HG02759 (cell line): ENCODE measurements at regions not wholly inside any gene's neighbourhood (a gene's known extent, or its start where the extent isn't known, plus 50 kb on each side); places are given as distances from the start of the nearest gene placed in this dataset.

Experiments used
- ATAC-seq: cut with Tn5 transposase; IDR thresholded peaks from one replicate; pipeline ENCODE4 v1.9.1; 2021; ENCODE audit warnings: mild to moderate bottlenecking, moderate library complexity; ENCODE audit not compliant: unreplicated experiment

DNA sequence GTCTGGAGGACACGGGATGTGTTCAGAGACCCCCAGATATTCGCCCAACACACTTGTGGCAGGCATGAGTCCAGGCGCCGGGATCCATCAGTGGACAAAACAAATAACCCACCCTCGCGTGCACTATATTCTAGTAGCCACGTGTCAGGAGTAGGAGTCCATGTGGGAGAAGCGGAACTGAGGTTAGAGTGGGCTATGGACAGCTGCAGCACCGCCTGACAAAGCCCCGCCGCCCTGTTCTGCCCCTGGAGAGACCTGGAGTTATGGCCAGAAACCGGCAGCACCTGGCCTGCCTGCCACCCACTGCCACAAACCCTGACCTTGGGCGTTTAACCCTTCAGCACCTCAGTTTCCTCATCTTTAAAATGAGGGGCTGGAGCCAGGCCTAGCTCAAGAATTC is 181.0 kb upstream of the RNF32 start:
- no peak for ATAC-seq

GRCh38 chr7:156459067-156459466 is 181.5 kb upstream of the RNF32 start:
- ATAC-seq, result no peak

DNA sequence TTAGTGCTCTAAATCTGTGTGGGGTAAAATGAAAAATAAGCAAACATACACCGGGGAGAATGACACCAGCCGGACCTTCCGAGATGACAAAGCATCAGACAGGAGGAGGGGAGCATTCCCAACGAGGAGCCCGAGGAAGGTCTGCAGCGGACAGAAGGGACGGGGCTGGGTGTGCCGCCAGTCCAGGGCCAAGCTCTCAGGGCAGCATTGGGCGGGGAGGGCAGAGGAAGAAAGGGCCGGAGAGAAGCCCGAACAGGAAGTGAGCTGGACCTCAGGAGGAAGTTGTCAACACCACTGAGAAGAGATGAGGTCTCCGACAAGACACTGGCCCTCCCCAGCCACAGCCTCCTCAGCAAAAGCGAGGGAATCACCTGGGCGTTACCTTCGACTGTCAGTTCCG is 182.6 kb upstream of the RNF32 start:
- no peak for ATAC-seq

GRCh38 chr7:156456503-156457115 is 184.0 kb upstream of the RNF32 start:
- ATAC-seq, result no peak

GRCh38 chr7:156456032-156456431 is 184.5 kb upstream of the RNF32 start:
- no peak for ATAC-seq

DNA sequence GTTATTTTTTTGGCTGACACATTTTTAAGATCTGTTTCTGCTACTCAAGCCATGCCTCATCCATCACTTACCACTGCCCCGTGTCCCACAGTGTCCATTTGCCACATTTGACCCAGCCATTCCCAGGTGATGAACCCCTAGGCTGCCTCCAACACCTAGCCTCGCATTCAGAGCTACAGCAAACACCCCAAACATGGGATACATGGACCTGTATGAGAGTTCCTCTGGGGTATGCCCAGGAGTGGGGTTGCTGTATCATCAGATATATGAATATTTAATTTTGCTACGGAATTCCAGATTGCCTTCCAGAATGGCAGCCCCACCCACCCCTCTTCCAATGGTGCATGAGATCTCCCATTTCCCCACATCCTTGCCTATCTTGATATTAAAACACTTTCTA is 190.1 kb upstream of the RNF32 start:
- no peak for ATAC-seq

DNA sequence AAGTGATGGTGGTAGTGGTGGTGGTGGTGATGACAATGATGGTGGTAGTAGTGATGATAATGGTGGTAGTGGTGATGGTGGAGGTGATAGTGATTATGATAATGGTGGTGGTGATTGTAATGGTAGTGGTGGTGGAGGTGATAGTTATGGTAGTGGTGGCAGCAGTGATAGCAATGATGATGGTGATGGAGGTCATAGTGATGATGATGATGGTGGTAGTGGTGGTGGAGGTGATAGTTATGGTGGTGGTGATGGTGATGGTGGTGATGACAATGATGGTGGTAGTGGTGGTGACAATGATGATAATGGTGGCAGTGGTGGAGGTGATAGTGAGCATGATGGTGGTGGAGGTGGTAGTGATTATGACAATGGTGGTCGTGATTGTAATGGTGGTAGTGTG is 191.7 kb upstream of the RNF32 start:
- no peak for ATAC-seq

GRCh38 chr7:156446990-156447389 is 193.6 kb upstream of the RNF32 start:
- ATAC-seq, result no peak

- ATAC-seq, result no peak
Measured at GRCh38 chr7:156445997-156446761, 194.4 kb upstream of the RNF32 start.

DNA sequence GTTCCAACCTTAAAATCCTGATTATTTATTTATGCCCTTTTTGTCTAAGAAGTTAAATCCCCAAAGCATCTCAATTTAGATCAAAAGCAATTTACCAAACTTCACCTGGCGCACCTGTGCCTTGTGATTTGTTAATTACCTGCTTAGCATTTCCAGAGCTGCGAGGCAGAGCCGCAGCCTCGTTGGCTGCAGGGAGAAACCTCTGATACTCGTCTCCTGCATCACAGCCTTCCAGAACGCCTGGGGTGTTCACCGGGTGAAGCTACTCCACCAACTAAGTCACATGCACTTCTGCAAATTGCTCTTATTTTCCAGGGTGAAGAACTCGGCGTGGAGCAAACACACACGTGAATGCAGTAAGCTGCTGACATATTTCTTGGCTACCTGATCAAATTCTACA is 198.1 kb upstream of the RNF32 start:
- no peak for ATAC-seq

DNA sequence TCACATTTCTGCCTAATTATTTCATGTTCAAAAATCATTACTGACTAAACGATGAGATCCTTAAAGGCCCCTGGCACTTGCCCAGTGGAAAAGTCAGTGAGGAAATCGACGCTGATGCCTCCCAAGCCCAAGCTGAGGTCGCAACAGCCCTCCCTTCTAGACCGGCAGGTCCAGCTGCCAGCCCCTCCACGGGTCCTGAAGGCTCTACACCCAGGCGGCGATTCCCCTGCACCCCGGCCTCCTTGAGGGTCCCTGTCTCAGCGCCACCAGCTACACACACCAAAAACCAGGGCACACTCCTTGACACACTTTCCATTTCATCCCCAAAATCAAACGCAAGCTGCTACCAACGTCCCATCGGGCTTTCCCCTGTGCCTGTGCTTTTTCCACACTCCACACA is 200.1 kb upstream of the RNF32 start:
- ATAC-seq, result no peak

DNA sequence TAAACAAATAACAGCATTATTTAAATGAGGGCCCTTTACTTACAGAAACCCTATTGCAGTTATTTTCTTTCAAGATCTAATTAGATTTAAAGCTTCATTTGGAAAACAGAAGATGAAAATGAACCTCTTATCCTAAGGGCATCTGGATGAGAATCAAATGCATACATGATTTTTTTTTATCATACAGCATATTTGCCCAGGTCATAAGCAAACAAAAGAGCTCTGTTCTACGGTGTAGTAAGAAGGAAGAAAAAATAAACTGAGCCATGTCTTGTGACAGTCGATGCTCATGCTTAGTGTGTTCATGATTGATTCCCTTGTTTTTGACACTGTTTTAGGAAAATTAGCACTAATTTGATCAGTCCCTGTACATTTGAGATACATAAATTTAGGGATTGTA is 202.6 kb upstream of the RNF32 start:
- no peak for ATAC-seq

DNA sequence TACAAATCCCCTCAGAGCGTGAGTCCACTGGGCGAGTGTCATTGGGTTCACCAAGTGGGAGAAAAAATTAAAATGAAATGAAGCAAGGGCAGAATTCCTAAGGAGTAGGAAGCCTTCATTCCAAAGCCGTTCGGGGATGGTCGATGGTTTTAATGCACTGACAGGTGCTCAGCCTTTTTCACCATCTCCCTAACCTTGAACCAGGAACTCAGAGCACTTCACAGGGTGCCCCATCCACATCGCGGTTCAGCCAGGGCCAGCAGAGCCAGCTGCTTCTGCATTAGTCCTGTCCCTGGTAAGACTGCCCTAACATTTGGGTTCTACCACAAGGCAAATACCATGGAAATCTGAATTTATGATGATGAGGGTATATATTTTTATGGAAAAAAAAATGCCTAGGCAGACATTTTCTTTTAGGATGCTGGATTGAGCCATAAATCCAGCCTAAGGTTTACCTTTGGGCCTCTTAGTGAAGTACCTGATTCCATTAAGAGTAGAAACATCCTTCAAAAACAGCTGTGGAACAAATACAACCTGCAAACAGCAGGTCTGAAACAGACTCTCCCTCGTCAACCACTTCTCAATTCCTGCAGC is 203.5 kb upstream of the RNF32 start:
- no peak for ATAC-seq

DNA sequence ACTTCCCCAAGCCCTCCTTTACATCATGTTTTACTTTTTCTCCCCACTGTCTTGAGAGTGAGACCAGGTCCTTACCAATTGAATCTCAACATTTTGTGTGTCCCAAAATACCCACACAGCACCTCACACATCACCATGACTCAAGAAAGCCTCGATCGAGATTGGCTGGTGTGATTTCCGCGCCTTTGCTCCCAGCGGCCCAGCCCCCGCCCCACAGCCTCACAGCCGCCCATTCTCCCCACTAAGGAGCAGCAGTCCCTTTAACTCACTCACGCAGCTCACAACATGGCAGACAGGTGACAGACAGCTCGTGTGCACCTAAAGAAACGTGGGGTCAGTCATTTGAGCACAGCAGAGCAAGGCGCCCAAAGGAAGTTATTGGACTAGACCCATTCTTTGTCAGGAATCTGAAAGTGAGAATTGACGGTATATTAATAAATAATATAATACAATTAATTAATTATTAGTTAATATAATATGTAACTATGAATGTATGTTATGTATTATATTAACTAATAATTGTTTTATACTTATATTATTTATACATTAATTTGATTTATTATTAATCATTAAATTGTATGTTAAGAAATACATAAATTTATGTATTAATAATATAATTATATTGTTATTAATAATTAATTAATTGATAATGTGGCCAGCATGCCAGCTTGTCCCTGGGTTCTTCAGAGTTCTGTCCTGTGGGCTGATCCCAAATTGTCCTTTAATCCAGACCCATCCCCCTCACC is 204.9 kb upstream of the RNF32 start:
- no peak for ATAC-seq

DNA sequence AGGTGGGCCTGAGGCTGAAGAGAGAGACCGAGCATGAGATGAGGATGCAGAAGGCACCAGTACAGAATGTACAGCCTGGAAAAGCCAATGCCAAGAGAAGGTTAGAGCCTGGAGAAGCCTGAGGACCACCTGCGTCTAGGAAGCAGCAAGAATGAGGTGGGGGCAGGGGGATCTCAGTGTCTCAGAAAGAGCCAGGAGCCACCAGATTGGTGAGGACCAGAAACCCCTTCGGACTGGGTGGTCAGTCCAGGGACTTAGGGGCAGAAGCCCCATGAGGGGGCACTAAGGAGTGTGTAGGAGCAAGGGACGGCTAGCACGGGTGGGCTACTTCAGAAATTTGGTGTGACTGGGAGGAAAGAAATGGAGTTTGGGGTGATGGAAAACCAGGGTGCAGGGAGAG is 205.9 kb upstream of the RNF32 start:
- ATAC-seq, result no peak

DNA sequence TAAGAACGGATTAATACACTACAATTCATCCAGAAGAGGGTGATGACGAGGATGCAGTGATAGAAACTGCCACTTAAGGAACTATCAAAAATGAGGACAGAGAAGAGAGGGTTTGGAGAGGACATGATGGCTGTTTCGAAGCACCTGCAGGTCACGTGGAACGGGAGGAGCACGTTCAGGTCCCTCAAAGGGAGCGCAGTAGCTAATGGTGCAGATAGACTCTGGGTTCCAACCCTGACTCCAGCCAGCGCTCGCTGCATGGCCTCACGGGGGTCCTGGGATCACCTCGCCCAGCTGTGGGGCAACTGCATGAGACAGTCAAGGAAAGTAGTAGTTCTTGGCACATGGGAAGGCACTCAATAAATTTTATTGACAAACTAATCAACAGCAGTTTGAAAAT is 208.6 kb upstream of the RNF32 start:
- ATAC-seq, result no peak

- no peak for ATAC-seq
Measured at GRCh38 chr7:156430109-156430508, 210.5 kb upstream of the RNF32 start.

DNA sequence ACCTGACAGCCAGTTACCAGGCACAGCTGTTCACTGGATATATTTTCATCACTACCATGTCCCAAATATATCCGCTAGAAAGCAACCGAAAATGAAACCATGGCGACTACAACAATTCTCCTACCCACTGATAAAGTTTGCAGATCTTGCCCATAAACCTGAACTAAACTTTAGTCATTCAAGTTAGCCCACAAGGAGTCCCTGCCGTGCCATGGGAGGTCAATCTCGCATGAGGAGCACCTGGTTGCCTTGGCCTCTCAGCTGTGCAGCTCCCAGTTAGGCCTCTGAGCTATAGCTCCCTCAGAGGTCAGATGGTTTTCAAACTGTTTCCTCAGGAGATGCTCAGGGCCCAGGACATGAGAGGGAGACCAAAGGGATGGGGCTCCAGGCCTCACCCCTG is 211.1 kb upstream of the RNF32 start:
- ATAC-seq, result no peak

- no peak for ATAC-seq
Measured at GRCh38 chr7:156423876-156424275, 216.7 kb upstream of the RNF32 start.

DNA sequence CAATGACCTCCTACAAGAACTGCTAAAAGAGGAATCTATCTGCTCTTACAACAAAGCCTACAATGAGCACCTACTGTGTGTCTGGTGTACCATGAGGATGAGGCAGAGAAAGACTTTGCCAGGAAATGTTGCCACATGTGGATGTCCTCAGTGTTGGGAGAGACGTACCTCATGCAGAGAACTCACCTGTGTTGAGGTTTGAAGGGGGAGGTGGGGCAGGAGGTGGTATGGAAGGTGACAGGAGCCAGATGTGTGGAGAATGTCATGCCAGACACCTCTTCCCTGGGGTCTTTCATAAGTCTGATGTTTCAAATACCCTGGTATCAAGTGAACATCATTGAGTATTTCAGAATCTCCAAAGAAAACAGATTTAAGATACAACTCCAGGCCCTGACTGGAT is 220.1 kb upstream of the RNF32 start:
- no peak for ATAC-seq

GRCh38 chr7:156419782-156420181 is 220.8 kb upstream of the RNF32 start:
- ATAC-seq, result no peak

- ATAC-seq, result no peak
Measured at GRCh38 chr7:156402255-156402654, 238.3 kb upstream of the RNF32 start.
